DMS 273 treated with DMSO at 0.1 percent for 48 hours (cell line): ENCODE measurements at regions not wholly inside any gene's neighbourhood (a gene's known extent, or its start where the extent isn't known, plus 50 kb on each side); places are given as distances from the start of the nearest gene placed in this dataset.

Source experiments
- DNase-seq: peaks from one replicate; lab custom pipeline; 2025; lab: John Stamatoyannopoulos, UW

- no peak for DNase-seq
These were observed 148.7 kb downstream of the ZIC5 start for GRCh38 chr13:99822820-99823219.

DNA sequence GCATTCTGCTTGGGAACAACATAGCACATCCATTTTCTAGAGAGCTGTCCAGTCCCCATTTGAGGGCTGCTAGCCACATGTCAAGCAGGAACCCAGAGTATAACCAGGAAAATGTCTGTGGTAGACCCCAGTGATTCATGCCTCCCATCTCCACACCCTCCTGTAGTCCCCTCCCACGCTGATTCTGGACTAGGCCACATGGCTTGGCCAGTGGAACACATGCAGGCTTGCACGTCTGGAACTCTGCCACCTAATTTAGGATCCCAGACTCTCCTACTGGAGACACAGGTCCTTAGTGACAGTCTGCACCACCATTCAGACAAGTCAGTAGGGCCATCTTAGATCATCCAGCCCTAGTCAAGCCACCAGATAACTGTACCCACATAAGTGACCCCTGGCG is 149.8 kb downstream of the ZIC5 start:
- no peak for DNase-seq

DNA sequence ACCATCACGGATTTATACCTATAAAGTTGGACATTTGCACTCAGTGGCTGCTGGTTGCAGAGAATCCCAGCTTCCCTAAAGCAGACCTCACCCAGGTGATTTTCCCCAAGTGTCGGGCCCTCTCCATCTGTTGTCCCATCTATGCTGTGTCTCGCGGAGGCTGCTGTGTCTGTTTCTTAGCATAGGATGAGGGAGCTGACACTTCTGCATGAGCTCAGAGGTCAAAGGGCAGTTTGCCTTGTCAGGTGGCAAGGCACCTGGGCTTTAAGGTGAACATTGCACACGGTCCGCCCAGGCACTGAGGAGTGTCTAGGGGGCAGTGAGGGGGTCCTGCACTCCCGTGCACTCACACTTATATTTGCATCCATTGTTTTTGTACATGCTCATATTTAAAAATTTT is 151.6 kb downstream of the ZIC5 start:
- DNase-seq, result no peak

- DNase-seq, result no peak
These were observed 155.2 kb downstream of the ZIC5 start for GRCh38 chr13:99816321-99816720.

DNA sequence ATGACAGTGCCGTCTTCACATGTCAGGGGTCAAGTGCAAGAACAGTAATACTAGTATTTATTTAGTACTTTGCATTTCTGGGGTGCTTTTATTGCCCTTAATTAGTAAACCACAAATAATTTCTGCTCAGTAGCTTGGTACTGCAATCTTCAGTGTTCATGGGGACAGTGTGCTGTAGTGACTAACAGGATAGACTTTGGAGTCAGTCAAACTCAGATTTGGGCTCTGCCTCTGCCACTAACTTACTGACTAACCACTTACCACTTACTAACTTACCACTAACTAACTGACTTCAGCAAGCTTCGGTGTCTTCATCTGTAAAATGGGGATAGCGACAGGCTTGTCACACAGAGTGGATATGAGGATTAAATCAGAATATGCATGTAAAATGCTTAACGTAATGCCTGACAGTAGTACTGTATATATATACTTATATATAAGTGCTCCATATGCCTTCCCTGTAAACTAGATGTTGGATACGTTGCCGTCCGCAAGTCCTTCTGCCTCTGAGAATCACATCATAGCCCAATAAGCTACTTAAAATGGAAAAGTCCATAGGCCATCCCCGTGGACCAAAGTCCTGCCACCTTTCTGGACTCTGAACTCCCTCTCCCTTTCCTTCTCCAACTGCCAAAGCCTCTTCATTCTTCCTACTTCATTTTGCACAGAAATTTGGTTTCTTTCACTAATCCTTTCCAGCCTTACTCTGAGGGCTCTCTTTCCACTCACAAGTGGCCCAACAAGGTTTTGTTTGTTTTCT is 158.1 kb downstream of the ZIC5 start:
- DNase-seq, result no peak

DNA sequence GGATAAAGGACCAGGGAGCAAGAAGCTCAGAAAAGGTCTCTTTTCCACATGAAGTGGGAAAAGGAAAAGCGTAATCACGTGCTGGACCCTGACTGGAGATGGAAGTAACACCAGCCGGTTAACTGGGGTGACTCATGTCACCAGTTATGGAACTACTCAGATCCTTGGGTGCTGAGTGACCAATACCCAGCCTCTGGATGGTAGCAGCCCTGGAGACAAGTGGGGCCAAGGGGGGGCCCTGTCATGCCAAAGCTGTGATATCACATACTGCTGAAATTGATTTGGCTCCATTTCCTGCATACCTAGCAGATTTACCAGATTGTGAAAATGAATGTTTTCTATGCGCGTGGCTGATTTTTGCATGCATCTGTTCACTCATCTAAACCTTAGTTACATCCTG is 158.9 kb downstream of the ZIC5 start:
- no peak for DNase-seq

DNA sequence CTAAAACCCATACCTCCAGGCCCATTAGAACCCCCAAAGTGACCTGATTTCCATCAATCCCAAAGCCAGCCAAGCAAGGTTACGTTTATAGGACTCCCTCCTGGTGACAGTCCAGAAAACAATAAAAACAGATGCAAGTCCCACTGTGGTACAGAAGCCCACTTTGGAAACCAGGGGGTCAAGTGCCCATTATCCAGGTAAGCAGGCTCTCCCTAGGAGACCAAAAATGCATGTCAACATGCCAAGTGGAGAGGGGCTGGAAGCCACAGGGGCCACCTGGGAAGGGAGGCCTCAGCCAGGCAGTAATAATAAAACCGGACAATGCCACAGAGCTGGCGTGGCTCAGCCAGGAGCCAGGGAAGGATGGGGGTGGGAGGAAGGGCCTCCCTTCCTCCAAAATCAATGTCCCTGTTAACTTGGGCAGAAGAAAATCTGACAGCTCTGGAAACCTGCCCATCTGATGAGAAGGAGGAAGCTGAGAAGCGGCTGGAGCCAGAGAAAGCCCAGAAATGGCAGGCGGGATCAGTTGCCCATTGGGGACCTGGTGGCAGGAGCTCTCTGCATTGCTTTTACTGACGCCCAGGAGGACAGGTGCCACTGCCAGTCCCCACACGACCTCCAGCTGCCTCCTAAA is 160.4 kb downstream of the ZIC5 start:
- no peak for DNase-seq

GRCh38 chr13:99809926-99810325 is 161.6 kb downstream of the ZIC5 start:
- DNase-seq, result no peak

- no peak for DNase-seq
These were observed 162.1 kb downstream of the ZIC5 start for GRCh38 chr13:99809496-99809895.

DNA sequence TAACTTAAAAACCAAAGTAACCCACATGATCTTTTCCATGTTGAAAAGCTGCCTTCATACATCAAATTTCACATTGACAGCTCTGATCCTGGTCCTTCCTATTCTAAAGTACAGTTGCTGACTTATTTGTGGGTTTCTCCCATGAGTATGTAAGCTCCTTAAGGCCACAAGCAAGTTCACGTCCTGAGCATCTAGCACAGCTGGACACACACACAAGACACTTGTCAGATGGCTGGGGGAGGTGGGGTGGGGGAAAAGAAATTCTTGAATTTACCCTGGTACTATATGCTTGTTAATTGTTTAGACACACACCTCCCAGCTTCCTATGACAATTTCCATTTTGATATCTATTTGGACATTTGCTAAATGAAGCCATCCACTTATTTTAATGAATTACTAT is 162.8 kb downstream of the ZIC5 start:
- DNase-seq, result no peak

DNA sequence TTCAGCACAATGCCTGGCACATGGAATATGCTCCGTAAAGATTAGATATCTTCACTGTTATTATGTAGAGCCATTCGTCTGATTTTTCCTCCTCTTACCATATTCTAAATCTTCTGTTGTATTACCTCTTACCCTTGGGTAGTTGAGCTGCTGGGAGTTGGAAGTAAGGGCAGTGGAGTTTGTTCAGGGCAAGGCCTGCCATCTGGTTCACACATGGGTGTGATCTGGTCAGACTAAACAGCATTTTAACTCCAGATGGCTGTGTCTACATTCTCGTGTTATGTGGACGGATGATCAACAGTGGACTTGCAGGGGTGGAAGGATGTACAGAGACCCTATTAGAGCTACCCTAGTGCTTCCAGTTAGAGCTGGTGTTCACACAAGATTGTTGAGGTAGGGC is 164.9 kb downstream of the ZIC5 start:
- DNase-seq, result peak; percentile 28

DNA sequence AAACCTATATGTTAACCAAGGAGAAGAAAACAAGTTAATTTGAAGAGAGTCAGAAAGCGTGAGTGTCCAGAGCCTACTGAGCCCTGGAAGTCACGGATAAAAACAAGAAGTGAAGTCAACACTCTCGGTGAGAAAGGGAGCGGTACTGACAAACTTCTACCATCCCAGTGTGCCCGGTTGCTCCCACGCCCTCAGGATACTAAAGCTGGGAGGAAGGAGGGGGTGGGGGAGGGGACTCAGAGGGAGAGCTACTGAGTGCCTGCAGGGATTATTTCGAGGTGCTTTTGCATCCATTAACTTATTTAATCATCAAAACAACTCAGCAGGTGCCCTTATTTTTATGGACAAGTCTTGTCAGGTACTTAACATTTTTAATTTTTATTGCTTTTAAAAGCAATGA is 166.2 kb downstream of the ZIC5 start:
- no peak for DNase-seq

GRCh38 chr13:99803141-99803540 is 168.4 kb downstream of the ZIC5 start:
- no peak for DNase-seq

DNA sequence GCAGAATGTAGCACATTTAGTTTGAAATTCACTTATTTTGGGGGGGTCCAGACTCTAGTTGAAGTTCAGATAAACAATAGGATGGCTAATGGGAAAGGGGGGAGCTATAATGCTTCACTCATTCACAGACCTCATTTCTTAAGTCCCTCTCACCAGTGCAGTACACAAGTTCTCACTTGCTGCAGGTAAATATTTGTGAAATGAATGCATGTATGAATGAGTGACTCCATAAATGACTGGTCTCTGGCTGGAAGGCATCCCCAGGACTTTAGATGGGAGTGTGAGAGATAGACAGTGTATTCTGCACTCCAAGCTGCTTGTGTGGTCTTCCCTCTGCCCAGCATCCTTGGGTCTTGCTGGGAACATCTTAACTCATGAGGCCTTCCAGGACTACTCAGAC is 169.2 kb downstream of the ZIC5 start:
- no peak for DNase-seq

DNA sequence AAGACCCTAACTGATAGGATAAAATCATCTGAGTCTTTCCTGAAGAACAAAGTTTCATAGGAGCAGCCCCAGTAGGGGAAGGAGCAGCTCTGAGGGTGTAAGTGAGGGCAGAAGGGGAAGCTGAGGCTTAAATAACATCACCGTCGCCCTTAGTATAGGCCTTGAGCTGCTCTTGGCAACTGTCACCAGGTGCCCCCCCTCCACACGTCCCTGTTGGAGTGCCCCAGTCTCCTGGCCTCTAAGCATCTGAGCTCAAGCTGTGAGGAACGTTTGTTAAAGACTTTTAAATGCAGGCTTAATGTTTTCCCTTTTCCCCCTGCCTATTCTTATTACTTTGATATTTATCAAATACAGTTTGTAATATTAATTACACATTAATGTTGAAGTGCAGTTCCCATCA is 170.6 kb downstream of the ZIC5 start:
- DNase-seq, result no peak

DNA sequence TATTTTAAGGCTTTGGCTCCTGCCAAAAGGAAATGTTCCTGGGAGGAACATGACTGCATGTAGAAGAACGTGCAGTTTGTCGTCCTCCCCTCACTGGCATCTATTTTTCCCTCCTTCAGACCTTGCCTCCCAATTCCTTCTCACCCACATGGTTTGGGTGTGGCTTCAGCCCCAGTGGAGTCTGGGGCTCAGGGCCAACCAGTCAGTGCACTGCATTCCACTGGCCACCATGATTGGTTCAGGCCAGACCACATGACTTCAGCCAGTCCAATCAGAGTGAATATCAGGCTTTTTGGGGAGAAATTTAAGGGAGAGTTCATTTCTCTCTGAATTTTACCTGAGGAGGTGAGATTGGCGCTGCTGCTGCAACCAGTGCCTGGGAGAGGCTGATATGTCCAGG is 171.6 kb downstream of the ZIC5 start:
- DNase-seq, result no peak

- no peak for DNase-seq
These were observed 172.8 kb downstream of the ZIC5 start for GRCh38 chr13:99798756-99799155.

DNA sequence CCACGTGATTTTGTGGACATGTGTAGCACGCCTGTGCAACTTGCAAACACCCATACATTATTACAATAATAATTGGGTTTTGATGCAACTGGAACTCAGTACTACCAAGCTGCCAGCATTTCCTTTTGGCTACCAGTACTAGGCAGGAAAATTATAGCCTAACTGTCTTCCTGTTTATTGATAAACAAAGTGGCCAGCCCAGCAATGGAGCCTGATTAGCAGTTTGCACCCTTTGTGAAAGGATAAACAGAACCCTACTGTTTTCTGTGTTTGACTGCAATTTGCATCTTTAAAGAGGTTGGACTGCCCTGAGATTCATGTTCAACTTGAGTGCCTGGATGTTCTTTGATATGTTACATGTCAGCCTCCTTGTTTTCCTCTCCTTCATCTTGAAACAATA is 173.9 kb downstream of the ZIC5 start:
- no peak for DNase-seq

DNA sequence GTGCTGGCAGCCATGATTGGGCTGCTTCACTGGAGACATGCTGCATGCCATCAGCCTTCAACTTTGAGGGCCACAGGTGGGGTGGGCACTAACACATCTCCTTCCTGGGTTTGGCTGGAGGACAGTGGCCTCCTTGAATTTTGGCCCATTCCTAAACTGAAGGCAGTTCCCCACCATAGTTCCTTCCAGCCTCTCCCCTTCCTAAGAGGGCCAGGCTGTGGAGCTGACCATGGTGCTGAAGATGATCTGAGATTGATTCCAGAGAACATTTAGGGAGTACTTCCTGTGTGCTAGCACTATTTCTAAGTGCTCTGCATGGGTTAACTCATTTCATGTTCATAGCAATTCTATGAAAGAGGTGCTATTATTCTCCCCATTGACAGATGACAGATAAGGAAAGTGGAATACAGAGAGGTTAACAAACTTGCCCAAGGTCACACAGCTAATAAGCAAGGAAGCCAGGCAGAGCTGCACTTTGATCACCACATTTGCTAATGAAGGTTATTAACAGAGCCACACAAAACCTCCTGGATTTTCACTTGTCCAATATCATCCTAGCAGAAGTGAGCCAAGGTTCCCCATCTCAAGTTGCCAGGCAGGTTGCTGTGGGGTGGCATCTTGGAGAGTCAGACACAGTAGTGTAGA is 175.3 kb downstream of the ZIC5 start:
- no peak for DNase-seq

GRCh38 chr13:99792079-99792921 is 179.3 kb downstream of the ZIC5 start:
- no peak for DNase-seq

DNA sequence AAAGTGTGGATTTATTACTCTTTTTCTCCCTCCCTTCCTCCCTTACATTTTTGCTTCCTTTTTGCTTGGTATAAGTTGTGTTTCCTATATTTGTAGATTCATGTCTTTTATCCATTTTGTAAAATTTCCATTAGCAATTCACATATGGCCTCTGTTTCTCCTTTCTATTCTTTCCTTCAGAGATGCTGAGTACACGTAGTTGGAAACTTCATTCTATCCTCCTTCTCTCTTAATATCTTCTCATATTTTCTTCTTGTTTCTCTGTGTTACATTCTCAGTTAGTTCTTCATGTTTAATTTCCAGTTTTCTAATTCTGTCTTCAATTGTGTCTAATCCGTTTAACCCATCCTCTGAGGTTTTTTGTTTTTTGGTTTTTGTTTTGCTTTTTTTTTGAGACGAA is 188.9 kb downstream of the ZIC5 start:
- DNase-seq, result no peak

- no peak for DNase-seq
These were observed 193.1 kb downstream of the ZIC5 start for GRCh38 chr13:99778500-99778899.

GRCh38 chr13:99777873-99778272 is 193.7 kb downstream of the ZIC5 start:
- no peak for DNase-seq
